Dermis blood vessel endothelial cell (primary cell): ENCODE measurements at regions not wholly inside any gene's neighbourhood (a gene's known extent, or its start where the extent isn't known, plus 50 kb on each side); places are given as distances from the start of the nearest gene placed in this dataset.

Source experiments
- DNase-seq: peaks from one replicate; pipeline ENCODE4 v3.0.0; 2010

GRCh38 chr2:151078889-151079288 lies 182.8 kb downstream of the RBM43 start:
- DNase-seq: no peak

GRCh38 chr2:151071906-151072305 lies 189.8 kb downstream of the RBM43 start:
- DNase-seq: no peak

- peak; percentile 3 for DNase-seq
Measured at GRCh38 chr2:151071382-151071781, 190.3 kb downstream of the RBM43 start.

GRCh38 chr2:151070253-151070652 lies 191.4 kb downstream of the RBM43 start:
- no peak for DNase-seq

GRCh38 chr2:151067658-151068369 lies 193.8 kb downstream of the RBM43 start:
- no peak for DNase-seq

GRCh38 chr2:151063271-151063670 lies 198.4 kb downstream of the RBM43 start:
- peak; percentile 47 for DNase-seq

- DNase-seq: no peak
Measured at GRCh38 chr2:151060287-151060686, 201.4 kb downstream of the RBM43 start.

GRCh38 chr2:151056870-151057269 lies 204.8 kb downstream of the RBM43 start:
- DNase-seq: no peak

- DNase-seq: no peak
Measured at GRCh38 chr2:151053661-151053990, 208.0 kb downstream of the RBM43 start.

GRCh38 chr2:151052850-151053660 lies 208.6 kb downstream of the RBM43 start:
- no peak for DNase-seq

GRCh38 chr2:151051574-151052220 lies 210.0 kb downstream of the RBM43 start:
- peak; percentile 71 for DNase-seq

GRCh38 chr2:151049746-151050145 lies 211.9 kb downstream of the RBM43 start:
- peak; percentile 17 for DNase-seq

GRCh38 chr2:151048331-151049054 lies 213.2 kb downstream of the RBM43 start:
- no peak for DNase-seq

- DNase-seq: no peak
Measured at GRCh38 chr2:151043484-151043883, 218.2 kb downstream of the RBM43 start.

- DNase-seq: no peak
Measured at GRCh38 chr2:151042964-151043363, 218.7 kb downstream of the RBM43 start.

GRCh38 chr2:151040039-151040438 lies 221.6 kb downstream of the RBM43 start:
- no peak for DNase-seq

GRCh38 chr2:151038516-151038915 lies 223.1 kb downstream of the RBM43 start:
- DNase-seq: no peak

- no peak for DNase-seq
Measured at GRCh38 chr2:151037434-151037833, 224.2 kb downstream of the RBM43 start.

GRCh38 chr2:151033271-151034248 lies 228.1 kb downstream of the RBM43 start:
- DNase-seq: no peak

GRCh38 chr2:151032741-151033191 lies 228.9 kb downstream of the RBM43 start:
- DNase-seq: no peak

GRCh38 chr2:151030663-151031230 lies 230.9 kb downstream of the RBM43 start:
- no peak for DNase-seq
